Panc1 (cell line): ENCODE measurements at regions not wholly inside any gene's neighbourhood (a gene's known extent, or its start where the extent isn't known, plus 50 kb on each side); places are given as distances from the start of the nearest gene placed in this dataset.

Source experiments
- ATAC-seq: fragments of 200-7000 bp; cut with Tn5 transposase; 2 replicates; pipeline ENCODE4 v1.9.1; 2020; ENCODE audit warnings: mild to moderate bottlenecking, moderate library complexity
- BruUV-seq: library from RNA; stranded (reverse); fragments of 400-500 nt; replicated peaks from 2 replicates; lab custom pipeline; 2021; lab: Mats Ljungman, UMichigan
- CTCF ChIA-PET: fragments of 300-600 bp; sonication (Branson Sonifier 250); formaldehyde crosslinking; loops from one replicate; lab custom pipeline; 2022; ENCODE audit warnings: antibody characterized with exemption; lab: Charles Lee
- POLR2A ChIA-PET: fragments of 300-600 bp; sonication (Branson Sonifier 250); formaldehyde crosslinking; loops from one replicate; lab custom pipeline; 2022; ENCODE audit warnings: antibody characterized with exemption; lab: Charles Lee
- DNase-seq: peaks from one replicate; pipeline ENCODE4 v3.0.0-alpha.2; 2010; ENCODE audit warnings: low read depth, low spot score
- H3K27ac ChIP-seq: 2 replicates; pipeline ENCODE4 v1.5.1; 2011; ENCODE audit warnings: mild to moderate bottlenecking, low read length, inconsistent platforms
- H3K27me3 ChIP-seq: fragments of 200-500 bp; sonication (Bioruptor generic); 2 replicates; pipeline ENCODE4 v1.6.0; 2014; ENCODE audit warnings: low read length, inconsistent platforms; ENCODE audit not compliant: control insufficient read depth, insufficient read depth
- H3K36me3 ChIP-seq: fragments of 200-500 bp; sonication (Bioruptor generic); 2 replicates; pipeline ENCODE4 v1.5.1; 2014; ENCODE audit warnings: inconsistent platforms, mild to moderate bottlenecking, low read length, moderate library complexity; ENCODE audit not compliant: control insufficient read depth, insufficient read depth
- H3K4me1 ChIP-seq: 2 replicates; pipeline ENCODE4 v1.5.1; 2011; ENCODE audit warnings: inconsistent platforms, mild to moderate bottlenecking, low read length, moderate library complexity; ENCODE audit not compliant: control insufficient read depth, insufficient read depth
- H3K4me3 ChIP-seq, 2 experiments: 2 replicates each; pipeline ENCODE4 v1.5.1; 2011 to 2012; ENCODE audit warnings: low read depth in 2 of 2, low read length in 2 of 2, mild to moderate bottlenecking in 2 of 2, inconsistent platforms in 1 of 2, moderate library complexity in 1 of 2
- H3K9me3 ChIP-seq: fragments of 200-500 bp; sonication (Bioruptor generic); 2 replicates; pipeline ENCODE4 v1.5.1; 2014; ENCODE audit warnings: low read depth, mild to moderate bottlenecking, inconsistent platforms, low read length, moderate library complexity; ENCODE audit not compliant: control insufficient read depth, insufficient read depth
- CTCF ChIP-seq: fragments of 450-650 bp; IDR thresholded peaks from 2 replicates; pipeline ENCODE4 v1.5.1; 2017; ENCODE audit warnings: mild to moderate bottlenecking
- POLR2AphosphoS5 ChIP-seq: IDR thresholded peaks from 2 replicates; pipeline ENCODE4 v1.6.1; 2012; ENCODE audit warnings: mild to moderate bottlenecking, low read depth, low read length, moderate library complexity
- REST ChIP-seq, 2 experiments: IDR thresholded peaks; 2 replicates each; pipeline ENCODE4 v1.6.1; 2011 to 2012; ENCODE audit warnings: low read depth in 2 of 2, control low read depth in 1 of 2, low read length in 1 of 2, mild to moderate bottlenecking in 1 of 2, moderate library complexity in 1 of 2; ENCODE audit not compliant: insufficient read depth in 1 of 2
- SIN3A ChIP-seq: IDR thresholded peaks from 2 replicates; pipeline ENCODE4 v1.6.1; 2012; ENCODE audit warnings: low read depth, mild to moderate bottlenecking, low read length, moderate library complexity, borderline replicate concordance; ENCODE audit not compliant: insufficient read depth
- TCF7L2 ChIP-seq: IDR thresholded peaks from 2 replicates; pipeline ENCODE4 v1.6.1; 2011; ENCODE audit warnings: mild to moderate bottlenecking, low read depth, low read length, inconsistent platforms
- in situ Hi-C: cut with HindIII; loops from 2 replicates; pipeline ENCODE4 v1.10.0; 2016; ENCODE audit warnings: low sequenced_read_pairs, low pct_unique_long_range_greater_than_20kb
- intact Hi-C: fragments of 100-400 bp; cut with micrococcal nuclease; formaldehyde crosslinking; loops from one replicate; pipeline ENCODE4 v1.10.0; 2022; ENCODE audit not compliant: unreplicated experiment

- ATAC-seq (no peak), DNase-seq (no peak)
- Histone ChIP-seq H3K9me3 (no peaks in the 10 kb centered on the region), H3K27me3 (no peaks in the 10 kb centered on the region), H3K36me3 (no peaks in the 10 kb centered on the region), H3K4me1 (no peaks in the 10 kb centered on the region), H3K27ac (no peak overlapping the region), H3K4me3 (no peak overlapping the region)
- in situ Hi-C loops (no loop called here), intact Hi-C loops (no loop called here)
- no TSS peak for BruUV-seq
- ChIA-PET POLR2A (interaction anchor here (0.5 kb wide), 1 partner anchor 71 kb away, joined by 9 read pairs; no protein-coding TSS in a partner anchor), CTCF (no interaction called here)
- no peak for TF ChIP-seq CTCF
- no peak for TF ChIP-seq TCF7L2
- TF ChIP-seq REST (IDR thresholded peaks at IDR 0.05; ENCODE audit: insufficient read depth in 1 of 2, low read depth in 2 of 2, low read length in 1 of 2): no peak
- TF ChIP-seq SIN3A: no peak
- no peak for TF ChIP-seq POLR2AphosphoS5
Observed at GRCh38 chr3:5068531-5069050, 53.5 kb upstream of the ARL8B start.

GRCh38 chr3:5069627-5070026 lies 52.5 kb upstream of the ARL8B start:
- in situ Hi-C loops: no loop called here
- Histone ChIP-seq H3K27ac (no peak overlapping the region), H3K4me1 (no peaks in the 10 kb centered on the region), H3K27me3 (no peaks in the 10 kb centered on the region), H3K36me3 (no peaks in the 10 kb centered on the region), H3K4me3 (no peak overlapping the region), H3K9me3 (no peaks in the 10 kb centered on the region)
- intact Hi-C loops: no loop called here
- CTCF ChIA-PET: no interaction called here
- TF ChIP-seq CTCF: no peak
- no peak for TF ChIP-seq TCF7L2
- TF ChIP-seq REST (IDR thresholded peaks at IDR 0.05; ENCODE audit: insufficient read depth in 1 of 2, low read depth in 2 of 2, low read length in 1 of 2): no peak
- TF ChIP-seq SIN3A: no peak
- TF ChIP-seq POLR2AphosphoS5: no peak
- ATAC-seq: no peak
- POLR2A ChIA-PET: no interaction called here
- no peak for DNase-seq
- BruUV-seq: no TSS peak
